Upper lobe of left lung (tissue), 6 donors: ENCODE measurements at regions not wholly inside any gene's neighbourhood (a gene's known extent, or its start where the extent isn't known, plus 50 kb on each side); places are given as distances from the start of the nearest gene placed in this dataset.

ENCODE experiments used
- ATAC-seq, 2 donors: fragments of 200-7000 bp; cut with Tn5 transposase; one replicate each; pipeline ENCODE4 v1.9.1; 2022; ENCODE audit warnings: mild to moderate bottlenecking in 2 of 2, moderate library complexity in 2 of 2; ENCODE audit not compliant: low FRiP score in 2 of 2
- DNase-seq, 2 donors: peaks; one replicate each; pipeline ENCODE4 v3.0.0-alpha.2; 2019 to 2020
- H3K27ac ChIP-seq, 4 donors: fragments of 200-600 bp; sonication (generic); one replicate each; pipeline ENCODE4 v1.5.1; 2016 to 2019
- H3K27me3 ChIP-seq, 4 donors: fragments of 200-600 bp; sonication (generic); one replicate each; pipeline ENCODE4 v1.5.1; 2017 to 2019
- H3K36me3 ChIP-seq, 4 donors: fragments of 200-600 bp; sonication (generic); one replicate each; pipeline ENCODE4 v1.5.1; 2016 to 2019
- H3K4me1 ChIP-seq, 4 donors: fragments of 200-600 bp; sonication (generic); one replicate each; pipeline ENCODE4 v1.5.1; 2018 to 2019
- H3K4me3 ChIP-seq, 4 donors: fragments of 200-600 bp; sonication (generic); one replicate each; pipeline ENCODE4 v1.5.1; 2017 to 2019; ENCODE audit warnings: mild to moderate bottlenecking in 2 of 4, moderate library complexity in 1 of 4
- H3K9me3 ChIP-seq, 4 donors: fragments of 200-600 bp; sonication (generic); one replicate each; pipeline ENCODE4 v1.5.1; 2018 to 2019
- CTCF ChIP-seq, 6 experiments: fragments of 450-650 bp in 4 of 6; fragments of 200-600 bp in 2 of 6; sonication (generic) in 2 of 6; IDR thresholded peaks; one replicate each; pipeline ENCODE4 v1.5.1; 2016 to 2019; ENCODE audit warnings: antibody characterized with exemption in 6 of 6
- EP300 ChIP-seq, 4 donors: sonication (generic); formaldehyde crosslinking; IDR thresholded peaks; one replicate each; pipeline ENCODE4 v1.5.1; 2017; ENCODE audit warnings: antibody characterized with exemption in 4 of 4, control low read depth in 2 of 4
- POLR2A ChIP-seq, 4 donors: fragments of 450-650 bp; IDR thresholded peaks; one replicate each; pipeline ENCODE4 v1.5.1; 2016 to 2017; ENCODE audit warnings: antibody characterized with exemption in 4 of 4, mild to moderate bottlenecking in 2 of 4
- POLR2AphosphoS5 ChIP-seq, 2 donors: sonication (generic); formaldehyde crosslinking; IDR thresholded peaks; one replicate each; pipeline ENCODE4 v1.5.1; 2017; ENCODE audit warnings: antibody characterized with exemption in 2 of 2
- WGBS, 2 donors: methylation state at CpG; one replicate each; pipeline ENCODE4 v1.1.5; 2017 to 2018; 5-methylcytosine and 5-hydroxymethylcytosine counted together
- donor health status: DM: no; HTN: no; CAD: no; lungs with moderate emphysema.
- donor health status: DM: no; HTN: yes; CAD: no; lungs with severe emphysema.

DNA sequence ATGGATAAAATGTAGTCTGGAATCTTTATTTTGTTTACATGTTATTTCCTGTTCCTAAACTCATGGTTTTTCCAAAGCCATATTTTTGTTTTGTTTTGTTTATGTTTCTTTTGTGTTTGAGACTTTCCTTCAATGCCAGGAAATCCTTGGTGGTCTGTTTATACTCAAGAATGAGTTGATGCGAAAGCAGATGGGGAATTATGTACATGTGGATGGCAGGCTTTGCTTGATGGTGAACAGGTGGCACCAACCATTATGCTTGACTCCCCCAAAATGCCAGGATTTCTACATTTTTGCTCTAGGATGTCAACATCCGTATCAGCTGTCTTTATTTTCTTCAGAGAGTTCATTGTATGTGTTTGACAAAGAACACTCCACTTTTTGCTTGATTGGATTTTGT is 448.5 kb downstream of the PRDM2 start:
- TF ChIP-seq POLR2A (IDR thresholded peaks at IDR 0.05) (no peak), CTCF (IDR thresholded peaks at IDR 0.05) (no peak), EP300 (IDR thresholded peaks at IDR 0.05) (no peak)
- ATAC-seq = no peak

DNA sequence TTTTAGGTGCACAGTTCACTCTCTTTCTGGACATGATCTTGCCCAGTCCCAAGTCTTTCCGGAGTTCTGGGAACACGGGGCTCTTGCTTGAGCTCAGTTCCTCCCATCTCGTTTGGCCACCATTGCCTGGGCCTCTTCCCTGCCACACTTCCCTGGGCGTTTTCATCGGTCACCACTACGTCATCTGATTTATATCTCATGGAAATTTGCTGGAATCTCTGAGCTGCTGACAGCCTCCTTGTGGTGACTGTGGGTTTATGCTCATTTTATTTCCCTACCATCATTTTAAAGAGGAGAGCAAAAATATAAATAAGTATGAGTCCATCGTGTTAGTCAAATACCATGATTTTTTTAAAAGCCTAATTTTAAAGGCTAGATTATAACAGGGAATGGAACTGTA is 449.1 kb upstream of the KAZN start:
- no peak for DNase-seq
- Histone ChIP-seq H3K27ac (no peak overlapping the region), H3K4me1 (no peaks in the 10 kb centered on the region), H3K4me3 (no peak overlapping the region), H3K9me3 (no peaks in the 10 kb centered on the region), H3K27me3 (no peaks in the 10 kb centered on the region), H3K36me3 (no peaks in the 10 kb centered on the region)
- no peak for TF ChIP-seq POLR2A (IDR thresholded peaks at IDR 0.05)
- ATAC-seq = no peak
- WGBS, 2 donors = 86 to 91% methylated on average over 7 of the region's 7 CpGs

More for the DNA sequence above, 448.5 kb downstream of the PRDM2 start:
- no peak overlapping the region for H3K4me3 ChIP-seq
- WGBS, 2 donors = 53 to 72% methylated on average over 2 of the region's 2 CpGs
- no peak for DNase-seq
- H3K9me3 ChIP-seq = no peaks in the 10 kb centered on the region
- no peaks in the 10 kb centered on the region for H3K27me3 ChIP-seq
- no peaks in the 10 kb centered on the region for H3K36me3 ChIP-seq
- H3K27ac ChIP-seq = no peak overlapping the region
- H3K4me1 ChIP-seq = no peaks in the 10 kb centered on the region

- ATAC-seq = no peak
- Histone ChIP-seq H3K4me3 (no peak overlapping the region), H3K36me3 (no peaks in the 10 kb centered on the region), H3K9me3 (peaks cover 0 to 3% (median 0%) of the 10 kb centered on the region in 4 donors), H3K4me1 (no peaks in the 10 kb centered on the region), H3K27me3 (no peaks in the 10 kb centered on the region), H3K27ac (no peak overlapping the region)
- WGBS, 2 donors = 94 to 96% methylated on average over 4 of the region's 4 CpGs
- TF ChIP-seq POLR2A (IDR thresholded peaks at IDR 0.05) (no peak), CTCF (IDR thresholded peaks at IDR 0.05) (no peak), POLR2AphosphoS5 (IDR thresholded peaks at IDR 0.05) (no peak), EP300 (IDR thresholded peaks at IDR 0.05) (no peak)
- DNase-seq = no peak
Measured at GRCh38 chr1:14156543-14156942, 441.9 kb upstream of the KAZN start.

DNA sequence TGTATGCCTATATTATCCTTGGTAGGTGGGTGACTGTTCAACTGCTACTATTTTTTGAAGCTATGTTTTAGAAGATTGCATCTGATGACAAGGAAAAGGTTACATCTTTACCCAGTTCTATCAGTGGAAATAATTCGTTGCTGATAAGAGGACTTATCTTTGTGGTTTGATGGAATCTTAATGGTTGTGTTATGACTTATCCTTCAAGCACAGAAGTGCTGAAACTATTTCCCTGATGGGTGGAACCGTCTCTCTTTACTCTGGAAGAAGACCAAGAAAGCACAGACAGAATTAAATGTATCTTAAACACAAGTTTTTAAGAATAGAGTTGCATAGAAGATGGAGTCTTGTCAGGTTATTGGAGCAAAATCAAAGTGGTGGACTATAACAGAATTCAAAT is 437.7 kb upstream of the KAZN start:
- Histone ChIP-seq H3K4me3 (no peak overlapping the region), H3K36me3 (no peaks in the 10 kb centered on the region), H3K27me3 (no peaks in the 10 kb centered on the region), H3K9me3 (peaks cover 0 to 3% (median 0%) of the 10 kb centered on the region in 4 donors), H3K27ac (no peak overlapping the region), H3K4me1 (peaks cover 0 to 7% (median 0%) of the 10 kb centered on the region in 4 donors)
- ATAC-seq = peak in 1 of 2 donors; percentile 45
- 20 to 29% methylated on average over 2 of the region's 2 CpGs for WGBS, 2 donors
- DNase-seq = no peak
- TF ChIP-seq POLR2AphosphoS5 (IDR thresholded peaks at IDR 0.05) (no peak), EP300 (IDR thresholded peaks at IDR 0.05) (no peak), CTCF (IDR thresholded peaks at IDR 0.05) (no peak), POLR2A (IDR thresholded peaks at IDR 0.05) (no peak)

DNA sequence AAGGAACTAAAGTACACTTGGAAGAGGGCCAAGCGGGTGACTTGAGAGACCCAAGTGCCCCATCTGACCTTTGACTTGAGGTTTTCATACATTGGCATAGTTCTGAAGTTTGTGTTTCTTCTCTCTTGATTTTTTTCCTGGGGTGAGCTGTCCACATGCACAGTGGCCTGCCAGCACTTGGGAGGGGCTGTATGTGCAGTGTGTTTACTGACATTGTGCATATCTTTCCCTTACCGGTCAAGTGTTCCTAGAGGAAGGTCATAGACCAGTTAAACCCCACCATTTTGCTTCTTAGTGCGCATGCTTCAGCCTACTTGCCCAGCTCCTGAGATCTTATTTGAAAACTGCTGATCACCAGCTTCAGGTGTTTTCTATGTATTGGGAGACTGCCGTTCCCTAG is 435.2 kb upstream of the KAZN start:
- no peak overlapping the region for H3K4me3 ChIP-seq
- no peaks in the 10 kb centered on the region for H3K9me3 ChIP-seq
- H3K27ac ChIP-seq = no peak overlapping the region
- no peaks in the 10 kb centered on the region for H3K36me3 ChIP-seq
- DNase-seq = no peak
- TF ChIP-seq EP300 (IDR thresholded peaks at IDR 0.05) = no peak
- no peak for TF ChIP-seq POLR2A (IDR thresholded peaks at IDR 0.05)
- TF ChIP-seq POLR2AphosphoS5 (IDR thresholded peaks at IDR 0.05) = no peak
- TF ChIP-seq CTCF (IDR thresholded peaks at IDR 0.05) = no peak
- 83 to 88% methylated on average over 4 of the region's 4 CpGs for WGBS, 2 donors
- H3K4me1 ChIP-seq = peaks cover 0 to 7% (median 0%) of the 10 kb centered on the region in 4 donors
- H3K27me3 ChIP-seq = no peaks in the 10 kb centered on the region
- no peak for ATAC-seq
